CD4-positive, alpha-beta memory T cell (primary cell): ENCODE measurements at regions not wholly inside any gene's neighbourhood (a gene's known extent, or its start where the extent isn't known, plus 50 kb on each side); places are given as distances from the start of the nearest gene placed in this dataset.

Experiments
- CTCF ChIA-PET: fragments of 350-600 bp; sonication (Branson Sonifier 250); formaldehyde crosslinking; loops from one replicate; lab custom pipeline; 2021; ENCODE audit warnings: inconsistent platforms; ENCODE audit not compliant: partially characterized antibody; lab: Charles Lee
- POLR2A ChIA-PET: fragments of 350-600 bp; sonication (Branson Sonifier 250); formaldehyde crosslinking; loops from one replicate; lab custom pipeline; 2021; ENCODE audit not compliant: partially characterized antibody; lab: Charles Lee
- DNase-seq, 5 donors: peaks; one replicate each; pipeline versions ENCODE4 v3.0.0 to v3.0.0-alpha.2; 2020 to 2022; ENCODE audit warnings: mixed read lengths in 1 of 5
- H3K27ac ChIP-seq: one replicate; pipeline ENCODE4 v1.7.0; 2013; ENCODE audit warnings: low read depth, low read length
- H3K27me3 ChIP-seq: 2 replicates; pipeline ENCODE4 v1.7.0; 2013; ENCODE audit warnings: mild to moderate bottlenecking, low read length, moderate library complexity; ENCODE audit not compliant: insufficient read depth
- H3K36me3 ChIP-seq: 2 replicates; pipeline ENCODE4 v1.7.0; 2013; ENCODE audit warnings: mild to moderate bottlenecking, low read length, moderate library complexity; ENCODE audit not compliant: insufficient read depth
- H3K4me1 ChIP-seq: 2 replicates; pipeline ENCODE4 v1.7.0; 2013; ENCODE audit warnings: mild to moderate bottlenecking, low read length, moderate library complexity; ENCODE audit not compliant: insufficient read depth
- H3K4me3 ChIP-seq, 2 donors: one replicate each; pipeline ENCODE4 v1.7.0; 2013; ENCODE audit warnings: low read length in 2 of 2, mild to moderate bottlenecking in 1 of 2
- H3K9me3 ChIP-seq, 2 donors: one replicate each; pipeline ENCODE4 v1.7.0; 2013; ENCODE audit warnings: low read length in 2 of 2, control low read depth in 1 of 2; ENCODE audit not compliant: control insufficient read depth in 1 of 2
- H3K27ac Mint-ChIP-seq, 7 donors: one replicate each; pipeline ENCODE4 v1.8.0; 2020 to 2021; ENCODE audit warnings: mixed read lengths in 7 of 7, mild to moderate bottlenecking in 6 of 7, inconsistent platforms in 3 of 7, moderate library complexity in 3 of 7
- H3K27me3 Mint-ChIP-seq, 2 donors: one replicate each; pipeline ENCODE4 v1.8.0; 2020 to 2021; ENCODE audit warnings: mixed read lengths in 2 of 2
- H3K36me3 Mint-ChIP-seq, 2 donors: one replicate each; pipeline ENCODE4 v1.8.0; 2020 to 2021; ENCODE audit warnings: mixed read lengths in 2 of 2, inconsistent platforms in 1 of 2, mild to moderate bottlenecking in 1 of 2
- H3K4me1 Mint-ChIP-seq, 4 donors: one replicate each; pipeline ENCODE4 v1.8.0; 2020 to 2021; ENCODE audit warnings: mixed read lengths in 4 of 4, mild to moderate bottlenecking in 1 of 4
- H3K4me3 Mint-ChIP-seq, 8 donors: one replicate each; pipeline ENCODE4 v1.8.0; 2020 to 2021; ENCODE audit warnings: mixed read lengths in 8 of 8, mild to moderate bottlenecking in 7 of 8, moderate library complexity in 6 of 8, inconsistent platforms in 3 of 8
- H3K9me3 Mint-ChIP-seq, 8 donors: one replicate each; pipeline ENCODE4 v1.8.0; 2020 to 2021; ENCODE audit warnings: mixed read lengths in 8 of 8, mild to moderate bottlenecking in 5 of 8, inconsistent platforms in 3 of 8, moderate library complexity in 1 of 8
- intact Hi-C: fragments of 100-400 bp; cut with micrococcal nuclease; formaldehyde crosslinking; loops from one replicate; pipeline ENCODE4 v1.15.1; 2023

- intact Hi-C loops, result no loop called here
- Histone ChIP-seq H3K4me1 (peaks cover 23% of the 10 kb centered on the region), H3K36me3 (no peaks in the 10 kb centered on the region), H3K27me3 (no peaks in the 10 kb centered on the region), H3K27ac (no peak overlapping the region), H3K9me3 (no peaks in the 10 kb centered on the region), H3K4me3 (no peak overlapping the region)
- peaks cover 0 to 5% (median 0%) of the 10 kb centered on the region in 8 donors for H3K9me3 Mint-ChIP-seq
- peaks cover 25 to 44% (median 37%) of the 10 kb centered on the region in 4 donors for H3K4me1 Mint-ChIP-seq
- H3K36me3 Mint-ChIP-seq, result no peaks in the 10 kb centered on the region
- peak overlapping the region in 1 of 7 donors; percentile 43 for H3K27ac Mint-ChIP-seq
- peaks cover 0 to 1% of the 10 kb centered on the region in 2 donors for H3K27me3 Mint-ChIP-seq
- DNase-seq, result no peak
- POLR2A ChIA-PET, result no interaction called here
- H3K4me3 Mint-ChIP-seq, result peak overlapping the region in 1 of 8 donors; percentile 14
- CTCF ChIA-PET, result interaction anchor here (2.7 kb wide), 1 partner anchor 13 kb away, joined by 20 read pairs; no protein-coding TSS in a partner anchor
Observed at GRCh38 chr1:224500796-224501195, 66.2 kb upstream of the WDR26 start.

GRCh38 chr1:224501836-224502235 is 67.2 kb upstream of the WDR26 start:
- H3K36me3 Mint-ChIP-seq, result no peaks in the 10 kb centered on the region
- H3K9me3 Mint-ChIP-seq, result peaks cover 0 to 3% (median 0%) of the 10 kb centered on the region in 8 donors
- no peak for DNase-seq
- Histone ChIP-seq H3K27ac (no peak overlapping the region), H3K9me3 (no peaks in the 10 kb centered on the region), H3K4me1 (peaks cover 23% of the 10 kb centered on the region), H3K27me3 (no peaks in the 10 kb centered on the region), H3K36me3 (no peaks in the 10 kb centered on the region), H3K4me3 (no peak overlapping the region)
- no peak overlapping the region for H3K27ac Mint-ChIP-seq
- H3K4me3 Mint-ChIP-seq, result no peak overlapping the region
- ChIA-PET CTCF (interaction anchor here (2.7 kb wide), 1 partner anchor 12 kb away, joined by 20 read pairs; no protein-coding TSS in a partner anchor), POLR2A (no interaction called here)
- H3K4me1 Mint-ChIP-seq, result peaks cover 25 to 41% (median 36%) of the 10 kb centered on the region in 4 donors
- intact Hi-C loops, result no loop called here
- peaks cover 0 to 1% of the 10 kb centered on the region in 2 donors for H3K27me3 Mint-ChIP-seq

- no peaks in the 10 kb centered on the region for H3K9me3 Mint-ChIP-seq
- intact Hi-C loops, result no loop called here
- no peak overlapping the region for H3K27ac Mint-ChIP-seq
- ChIA-PET POLR2A (no interaction called here), CTCF (interaction anchor here (1.2 to 2.7 kb wide), 2 partner anchors 11 to 420 kb away, joined by 3 to 20 read pairs; no protein-coding TSS in a partner anchor)
- no peaks in the 10 kb centered on the region for H3K36me3 Mint-ChIP-seq
- Histone ChIP-seq H3K4me3 (no peak overlapping the region), H3K27ac (no peak overlapping the region), H3K4me1 (peaks cover 19% of the 10 kb centered on the region), H3K36me3 (no peaks in the 10 kb centered on the region), H3K9me3 (no peaks in the 10 kb centered on the region), H3K27me3 (no peaks in the 10 kb centered on the region)
- H3K4me1 Mint-ChIP-seq, result peaks cover 17 to 34% (median 29%) of the 10 kb centered on the region in 4 donors
- DNase-seq, result no peak
- peaks cover 0 to 1% of the 10 kb centered on the region in 2 donors for H3K27me3 Mint-ChIP-seq
- no peak overlapping the region for H3K4me3 Mint-ChIP-seq
Observed at GRCh38 chr1:224502459-224503160, 68.0 kb upstream of the WDR26 start.

GRCh38 chr1:224503161-224504118 is 68.8 kb upstream of the WDR26 start:
- POLR2A ChIA-PET, result interaction anchor here (0.5 kb wide), 1 partner anchor 14 kb away, joined by 4 read pairs; no protein-coding TSS in a partner anchor
- CTCF ChIA-PET, result interaction anchor here (1.1 to 2.7 kb wide), 3 partner anchors 10 to 419 kb away, joined by 3 to 20 read pairs (median 7); no protein-coding TSS in a partner anchor
- Histone ChIP-seq H3K9me3 (no peaks in the 10 kb centered on the region), H3K4me1 (peaks cover 11% of the 10 kb centered on the region), H3K27ac (no peak overlapping the region), H3K36me3 (no peaks in the 10 kb centered on the region), H3K4me3 (no peak overlapping the region), H3K27me3 (no peaks in the 10 kb centered on the region)
- intact Hi-C loops, result no loop called here
- H3K27ac Mint-ChIP-seq, result peak overlapping the region in 2 of 7 donors; percentile 12 to 70
- H3K4me1 Mint-ChIP-seq, result peaks cover 9 to 26% (median 21%) of the 10 kb centered on the region in 4 donors
- no peaks in the 10 kb centered on the region for H3K36me3 Mint-ChIP-seq
- H3K4me3 Mint-ChIP-seq, result peak overlapping the region in 1 of 8 donors; percentile 53
- no peak for DNase-seq
- no peaks in the 10 kb centered on the region for H3K9me3 Mint-ChIP-seq
- H3K27me3 Mint-ChIP-seq, result peaks cover 0 to 1% of the 10 kb centered on the region in 2 donors

GRCh38 chr1:224504297-224505041 is 69.9 kb upstream of the WDR26 start:
- no peaks in the 10 kb centered on the region for H3K9me3 ChIP-seq
- intact Hi-C loops, result no loop called here
- no peak overlapping the region for H3K27ac ChIP-seq
- H3K36me3 ChIP-seq, result no peaks in the 10 kb centered on the region
- no peak overlapping the region for H3K4me3 ChIP-seq
- no peak overlapping the region for H3K4me3 Mint-ChIP-seq
- peaks cover 6 to 19% (median 15%) of the 10 kb centered on the region in 4 donors for H3K4me1 Mint-ChIP-seq
- H3K27me3 Mint-ChIP-seq, result peaks cover 0 to 1% of the 10 kb centered on the region in 2 donors
- ChIA-PET CTCF (interaction anchor here (1.1 kb wide), 1 partner anchor 8 kb away, joined by 7 read pairs; no protein-coding TSS in a partner anchor), POLR2A (no interaction called here)
- no peaks in the 10 kb centered on the region for H3K36me3 Mint-ChIP-seq
- H3K9me3 Mint-ChIP-seq, result no peaks in the 10 kb centered on the region
- H3K27ac Mint-ChIP-seq, result peak overlapping the region in 3 of 7 donors; percentile 12 to 31 (median 17)
- DNase-seq, result no peak
- no peaks in the 10 kb centered on the region for H3K27me3 ChIP-seq
- peaks cover 5% of the 10 kb centered on the region for H3K4me1 ChIP-seq

- peaks cover 6 to 16% (median 13%) of the 10 kb centered on the region in 4 donors for H3K4me1 Mint-ChIP-seq
- H3K27me3 Mint-ChIP-seq, result peaks cover 0 to 1% of the 10 kb centered on the region in 2 donors
- no peak overlapping the region for H3K4me3 Mint-ChIP-seq
- no peaks in the 10 kb centered on the region for H3K9me3 Mint-ChIP-seq
- intact Hi-C loops, result no loop called here
- Histone ChIP-seq H3K27me3 (no peaks in the 10 kb centered on the region), H3K9me3 (no peaks in the 10 kb centered on the region), H3K4me1 (peaks cover 5% of the 10 kb centered on the region), H3K27ac (no peak overlapping the region), H3K36me3 (no peaks in the 10 kb centered on the region), H3K4me3 (no peak overlapping the region)
- POLR2A ChIA-PET, result no interaction called here
- H3K36me3 Mint-ChIP-seq, result no peaks in the 10 kb centered on the region
- CTCF ChIA-PET, result interaction anchor here (0.6 to 0.9 kb wide), 2 partner anchors 8 to 417 kb away, joined by 3 read pairs; no protein-coding TSS in a partner anchor
- no peak for DNase-seq
- no peak overlapping the region for H3K27ac Mint-ChIP-seq
Observed at GRCh38 chr1:224505454-224506093, 71.0 kb upstream of the WDR26 start.
